HG02623 (cell line): ENCODE measurements at regions not wholly inside any gene's neighbourhood (a gene's known extent, or its start where the extent isn't known, plus 50 kb on each side); places are given as distances from the start of the nearest gene placed in this dataset.

Experiments used
- ATAC-seq: cut with Tn5 transposase; IDR thresholded peaks from one replicate; pipeline ENCODE4 v1.9.1; 2021; ENCODE audit warnings: moderate library complexity; ENCODE audit not compliant: unreplicated experiment

DNA sequence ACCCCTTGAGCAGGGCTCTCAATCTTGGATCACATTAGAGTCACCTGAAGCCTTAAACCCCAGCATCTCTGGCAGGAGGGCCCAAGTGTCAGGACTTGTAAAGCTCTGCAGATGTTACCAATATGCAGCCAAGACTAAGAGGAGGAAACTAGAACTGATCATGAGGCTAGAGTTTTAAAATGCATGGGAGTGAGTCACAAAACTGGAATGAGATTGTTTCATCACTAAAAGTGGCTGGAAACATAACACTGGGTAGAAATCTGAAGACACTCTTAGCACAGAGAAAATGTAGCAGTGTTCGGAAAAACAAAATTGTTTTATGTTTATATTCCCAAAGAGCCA, 63.3 kb upstream of the GHITM start:
- no peak for ATAC-seq

DNA sequence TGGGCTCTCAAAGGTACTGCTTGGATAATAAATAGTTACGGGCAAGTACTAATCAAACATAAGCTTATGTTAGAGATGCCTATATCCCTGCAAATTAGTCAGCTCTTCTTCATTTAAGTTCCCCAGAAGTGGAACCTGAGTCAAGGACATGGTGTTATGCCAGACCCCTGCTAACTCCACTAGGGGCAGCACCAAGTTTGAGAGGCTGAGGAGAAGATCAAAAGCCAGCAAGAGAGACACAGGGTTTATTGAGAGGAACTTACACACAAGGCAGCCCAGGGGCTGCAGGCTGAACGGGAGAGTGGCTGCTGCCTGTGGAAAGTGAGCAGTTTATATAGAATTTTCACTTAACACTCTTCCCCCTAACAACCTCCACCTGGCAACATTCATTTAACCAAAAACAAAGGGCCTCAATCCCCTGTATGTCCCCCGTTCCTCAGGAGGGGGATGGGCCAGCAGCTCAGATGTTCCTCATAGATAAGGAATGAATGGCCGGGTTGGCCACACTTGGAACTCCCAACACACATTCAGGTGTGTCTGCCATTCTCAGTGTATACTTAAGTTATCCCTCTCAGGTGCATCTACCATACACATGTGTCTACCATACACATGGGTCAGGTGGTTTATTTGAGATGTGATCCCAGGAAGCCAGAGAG, 62.6 kb upstream of the GHITM start:
- no peak for ATAC-seq

DNA sequence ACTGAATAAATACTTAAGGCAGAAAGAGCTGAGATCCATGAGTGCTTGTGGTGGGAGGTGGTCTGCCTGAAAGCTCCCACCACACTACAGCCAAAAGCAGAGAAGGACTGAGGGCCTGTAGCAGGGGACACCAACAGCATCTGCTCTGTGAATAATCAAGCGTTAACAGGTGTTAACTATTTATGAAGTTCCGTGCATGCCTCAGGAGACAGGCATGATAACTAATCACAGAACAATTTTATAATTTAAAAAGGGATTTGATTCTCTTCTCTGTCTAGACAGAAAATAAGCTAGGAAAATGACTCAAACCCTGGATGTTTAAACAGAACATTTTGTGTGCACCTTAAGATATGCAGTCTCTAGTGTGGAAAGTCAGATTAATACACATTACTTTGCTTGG, 61.5 kb upstream of the GHITM start:
- ATAC-seq = no peak

DNA sequence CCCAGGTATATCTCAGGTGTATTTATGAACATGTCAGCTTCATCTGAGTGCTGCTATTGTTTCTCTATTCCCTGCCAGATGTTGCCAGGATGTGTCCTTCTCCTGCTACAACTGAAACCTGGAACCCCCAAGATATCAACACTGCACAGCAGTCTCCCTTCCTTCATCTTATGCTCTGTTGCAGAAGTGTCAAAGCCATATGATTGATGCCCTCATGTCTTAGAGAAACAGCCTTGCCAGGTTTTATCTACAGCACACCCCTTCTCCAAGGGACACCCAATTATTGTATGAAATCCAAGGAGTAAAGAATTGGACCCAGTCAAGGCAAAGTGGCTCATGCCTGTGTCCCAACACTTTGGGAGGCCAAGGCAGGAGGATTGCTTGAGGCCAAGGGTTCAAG, 60.5 kb upstream of the GHITM start:
- ATAC-seq = no peak

DNA sequence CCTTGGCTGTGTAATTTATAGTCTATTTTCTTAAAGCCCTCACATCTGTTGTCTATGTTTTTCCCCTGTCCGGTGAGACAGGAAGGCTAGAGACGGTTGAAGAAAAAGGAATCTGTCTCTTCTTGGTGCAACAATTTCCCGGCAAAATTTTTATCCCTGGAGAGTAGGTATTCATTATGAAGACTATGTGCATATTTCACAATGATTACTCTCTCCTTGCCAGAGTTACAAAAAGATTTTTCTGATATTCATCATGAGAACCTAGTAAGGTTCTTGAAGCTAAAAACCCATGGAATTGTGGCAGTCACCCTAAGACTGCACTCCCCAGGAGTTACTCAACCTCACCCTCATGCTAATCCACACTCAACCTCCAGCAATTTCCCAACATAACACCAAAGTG, 55.0 kb upstream of the GHITM start:
- ATAC-seq = no peak

DNA sequence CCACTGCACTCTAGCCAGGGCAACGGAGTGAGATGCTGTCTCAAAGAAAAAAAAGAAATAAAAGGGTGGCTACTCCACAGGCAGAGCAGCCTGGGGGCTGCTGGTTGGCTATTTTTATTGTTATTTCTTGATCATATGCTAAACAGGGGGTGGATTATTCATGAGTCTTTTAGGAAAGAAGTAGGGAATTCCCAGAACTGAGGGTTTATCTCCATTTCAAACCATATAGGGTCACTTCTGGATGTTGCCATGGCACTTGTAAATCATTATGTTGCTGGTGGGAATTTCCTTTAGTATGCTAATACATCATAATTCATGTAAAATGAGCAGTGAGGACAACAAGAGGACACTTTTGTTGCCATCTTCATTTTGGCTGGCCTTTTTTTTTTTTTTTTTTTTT, 52.1 kb upstream of the GHITM start:
- ATAC-seq = no peak

DNA sequence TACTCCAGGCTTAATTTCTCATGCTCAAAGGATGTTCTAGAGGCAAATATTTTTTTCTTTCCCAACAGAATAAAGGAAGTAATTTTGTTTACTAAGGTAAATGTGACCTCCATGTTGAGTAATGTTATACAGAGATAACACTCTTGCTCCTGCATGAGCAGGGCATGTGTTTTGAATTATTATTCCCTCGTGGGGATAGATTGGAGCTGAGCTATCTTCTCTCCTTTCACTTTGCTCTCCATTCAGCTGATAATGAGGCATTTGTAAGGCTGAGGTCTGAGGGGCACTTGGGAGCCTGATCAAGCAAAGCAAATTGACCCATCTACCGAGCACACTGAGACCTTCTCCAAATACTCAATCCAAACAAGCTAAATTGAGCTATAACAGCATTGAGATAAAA, 50.7 kb upstream of the GHITM start:
- no peak for ATAC-seq

DNA sequence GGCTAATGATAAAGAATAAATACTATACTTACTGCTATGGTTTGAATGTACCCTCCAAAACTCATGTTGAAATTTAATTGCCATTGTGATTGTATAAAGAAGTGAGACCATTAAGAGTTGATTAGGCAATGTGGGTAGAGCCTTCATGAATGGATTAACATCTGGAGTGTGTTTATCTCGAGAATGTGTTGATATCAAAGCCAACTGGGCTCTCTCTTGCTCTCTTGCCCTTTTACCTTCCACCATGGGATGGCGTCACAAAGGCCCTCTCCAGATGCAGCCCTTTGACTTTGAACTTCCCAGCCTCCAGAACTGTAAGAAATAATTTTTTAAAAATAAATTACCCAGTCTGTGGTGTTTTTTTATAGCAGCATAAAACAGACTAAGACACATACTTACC, 50.1 kb upstream of the GHITM start:
- ATAC-seq = no peak
